RWPE2 (cell line): ENCODE measurements at regions not wholly inside any gene's neighbourhood (a gene's known extent, or its start where the extent isn't known, plus 50 kb on each side); places are given as distances from the start of the nearest gene placed in this dataset.

Experiments
- ATAC-seq: fragments of 200-7000 bp; cut with Tn5 transposase; 3 replicates; pipeline ENCODE4 v1.9.1; 2021; ENCODE audit warnings: low read depth
- DNase-seq: peaks from one replicate; pipeline ENCODE4 v3.0.0-alpha.2; 2020; ENCODE audit warnings: low spot score
- H3K27ac ChIP-seq: fragments of 450-650 bp; 2 replicates; pipeline ENCODE4 v1.5.1; 2017; ENCODE audit warnings: mild to moderate bottlenecking; ENCODE audit not compliant: poor library complexity, severe bottlenecking
- H3K27me3 ChIP-seq: fragments of 250-450 bp; sonication (Bioruptor Pico); 2 replicates; pipeline ENCODE4 v1.5.1; 2021; ENCODE audit warnings: mild to moderate bottlenecking, moderate library complexity; ENCODE audit not compliant: insufficient read depth, poor library complexity, severe bottlenecking
- H3K36me3 ChIP-seq: fragments of 250-450 bp; sonication (Bioruptor Pico); 2 replicates; pipeline ENCODE4 v1.5.1; 2020; ENCODE audit warnings: low read depth, mild to moderate bottlenecking, moderate library complexity
- H3K4me1 ChIP-seq: fragments of 250-450 bp; sonication (Bioruptor Pico); 2 replicates; pipeline ENCODE4 v1.5.1; 2021; ENCODE audit warnings: mild to moderate bottlenecking, moderate library complexity; ENCODE audit not compliant: insufficient read depth, poor library complexity, severe bottlenecking
- H3K4me3 ChIP-seq: fragments of 250-450 bp; sonication (Bioruptor Pico); 2 replicates; pipeline ENCODE4 v1.5.1; 2021; ENCODE audit warnings: mild to moderate bottlenecking, moderate library complexity; ENCODE audit not compliant: severe bottlenecking
- H3K9me3 ChIP-seq: fragments of 250-450 bp; sonication (Bioruptor Pico); 2 replicates; pipeline ENCODE4 v1.5.1; 2021; ENCODE audit warnings: mild to moderate bottlenecking, moderate library complexity; ENCODE audit not compliant: severe bottlenecking
- TF ChIP-seq, protein P1 (sequence below): fragments of 450-650 bp; IDR thresholded peaks from one replicate; pipeline ENCODE4 v1.5.1; 2017; ENCODE audit warnings: mild to moderate bottlenecking, moderate library complexity; ENCODE audit not compliant: poor library complexity, severe bottlenecking

DNA sequence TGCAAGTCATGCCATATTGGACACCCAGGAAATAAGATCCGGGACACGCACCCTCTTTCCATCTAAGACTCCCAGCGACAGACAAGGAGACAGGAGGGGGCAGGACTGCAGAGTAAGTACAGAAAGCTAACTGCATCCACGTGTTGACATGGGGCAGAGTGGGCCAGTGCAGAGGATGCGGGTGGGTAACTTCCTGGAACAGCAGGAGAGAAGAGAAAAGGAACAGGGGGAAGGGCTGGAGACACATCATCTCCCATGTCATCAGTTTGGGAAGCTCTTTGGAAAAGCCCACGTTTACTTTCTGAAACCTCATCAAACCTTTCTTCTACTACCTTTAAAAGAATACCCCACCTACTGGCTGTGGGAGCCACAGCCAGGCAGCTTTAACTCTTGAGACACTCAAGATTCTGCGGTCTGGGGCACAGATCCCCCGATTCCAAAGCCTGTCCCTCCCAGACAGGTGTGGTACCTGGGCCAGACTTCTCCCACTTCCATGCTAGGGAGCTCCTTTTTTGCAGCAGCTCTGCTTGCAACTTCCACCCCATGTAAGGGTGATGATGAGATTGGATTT lies 273.5 kb upstream of the RPL38 start:
- DNase-seq (no peak), ATAC-seq (no peak)
- TF ChIP-seq, protein P1, sequence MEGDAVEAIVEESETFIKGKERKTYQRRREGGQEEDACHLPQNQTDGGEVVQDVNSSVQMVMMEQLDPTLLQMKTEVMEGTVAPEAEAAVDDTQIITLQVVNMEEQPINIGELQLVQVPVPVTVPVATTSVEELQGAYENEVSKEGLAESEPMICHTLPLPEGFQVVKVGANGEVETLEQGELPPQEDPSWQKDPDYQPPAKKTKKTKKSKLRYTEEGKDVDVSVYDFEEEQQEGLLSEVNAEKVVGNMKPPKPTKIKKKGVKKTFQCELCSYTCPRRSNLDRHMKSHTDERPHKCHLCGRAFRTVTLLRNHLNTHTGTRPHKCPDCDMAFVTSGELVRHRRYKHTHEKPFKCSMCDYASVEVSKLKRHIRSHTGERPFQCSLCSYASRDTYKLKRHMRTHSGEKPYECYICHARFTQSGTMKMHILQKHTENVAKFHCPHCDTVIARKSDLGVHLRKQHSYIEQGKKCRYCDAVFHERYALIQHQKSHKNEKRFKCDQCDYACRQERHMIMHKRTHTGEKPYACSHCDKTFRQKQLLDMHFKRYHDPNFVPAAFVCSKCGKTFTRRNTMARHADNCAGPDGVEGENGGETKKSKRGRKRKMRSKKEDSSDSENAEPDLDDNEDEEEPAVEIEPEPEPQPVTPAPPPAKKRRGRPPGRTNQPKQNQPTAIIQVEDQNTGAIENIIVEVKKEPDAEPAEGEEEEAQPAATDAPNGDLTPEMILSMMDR = no peak
- Histone ChIP-seq H3K4me1 (no peaks in the 10 kb centered on the region), H3K27me3 (peaks cover 12% of the 10 kb centered on the region), H3K27ac (no peak overlapping the region), H3K9me3 (peaks cover 5% of the 10 kb centered on the region), H3K4me3 (no peak overlapping the region), H3K36me3 (no peaks in the 10 kb centered on the region)

DNA sequence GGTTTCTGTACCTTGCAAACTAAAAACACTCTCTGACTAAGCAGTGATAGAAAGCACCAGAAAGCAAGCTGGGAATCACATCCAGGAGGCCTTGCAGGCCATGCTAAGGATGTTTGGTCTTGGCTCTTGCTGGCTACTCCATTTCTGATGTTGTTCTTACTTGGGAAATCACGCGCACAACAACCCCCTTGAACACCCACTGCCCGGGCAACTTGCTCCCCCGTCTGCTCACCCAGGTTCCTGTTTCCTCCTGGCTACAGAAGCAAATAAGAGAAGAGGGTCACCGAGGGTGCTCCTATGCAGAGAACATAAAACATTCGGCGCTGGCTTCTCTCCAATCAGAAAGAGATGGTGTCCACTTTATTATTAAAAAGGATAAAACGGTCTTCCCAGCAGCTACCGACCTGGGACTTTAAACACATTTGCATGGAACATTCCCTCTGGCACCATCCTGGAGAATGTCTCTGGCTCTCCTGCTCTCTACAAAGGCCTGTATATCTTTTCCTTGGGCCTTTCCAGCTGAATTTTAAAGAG lies 271.2 kb upstream of the RPL38 start:
- peaks cover 10% of the 10 kb centered on the region for H3K27me3 ChIP-seq
- no peak overlapping the region for H3K4me3 ChIP-seq
- no peaks in the 10 kb centered on the region for H3K4me1 ChIP-seq
- H3K27ac ChIP-seq = no peak overlapping the region
- no peak for DNase-seq
- TF ChIP-seq, protein P1 = no peak
- no peaks in the 10 kb centered on the region for H3K36me3 ChIP-seq
- no peak for ATAC-seq
- H3K9me3 ChIP-seq = peaks cover 5% of the 10 kb centered on the region

DNA sequence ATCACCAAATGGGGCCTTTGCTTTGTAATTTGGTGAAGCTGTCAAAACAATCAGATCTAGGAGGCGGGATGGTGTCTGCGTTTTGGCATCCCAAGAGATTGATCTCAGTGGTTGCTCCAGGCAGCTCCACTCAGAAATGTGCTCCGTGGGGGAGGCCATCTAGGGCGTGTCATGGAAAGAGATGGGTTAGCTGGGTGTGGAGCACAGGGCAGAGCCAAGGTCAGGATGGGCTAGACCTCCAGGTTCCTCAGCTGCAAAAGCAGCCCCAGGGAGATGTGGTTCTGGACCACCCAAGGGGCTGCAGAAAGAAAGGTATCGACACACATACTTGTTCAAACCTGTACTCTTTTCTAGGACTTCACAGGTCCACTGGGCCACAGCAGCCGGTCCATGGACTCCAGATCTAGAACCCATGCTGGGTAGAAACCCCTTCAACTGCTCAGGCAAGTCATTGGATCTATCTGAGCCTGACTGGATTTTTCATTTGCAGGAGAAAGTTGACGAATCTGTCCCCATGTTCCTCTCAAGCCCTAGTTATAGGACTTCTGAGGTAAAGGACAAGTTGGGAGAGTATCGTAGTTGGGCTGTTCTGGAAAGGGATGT lies 270.2 kb upstream of the RPL38 start:
- H3K27ac ChIP-seq = no peak overlapping the region
- H3K36me3 ChIP-seq = no peaks in the 10 kb centered on the region
- H3K27me3 ChIP-seq = peaks cover 13% of the 10 kb centered on the region
- H3K4me1 ChIP-seq = no peaks in the 10 kb centered on the region
- ATAC-seq = no peak
- H3K4me3 ChIP-seq = no peak overlapping the region
- DNase-seq = no peak
- TF ChIP-seq, protein P1 = no peak
- no peaks in the 10 kb centered on the region for H3K9me3 ChIP-seq

DNA sequence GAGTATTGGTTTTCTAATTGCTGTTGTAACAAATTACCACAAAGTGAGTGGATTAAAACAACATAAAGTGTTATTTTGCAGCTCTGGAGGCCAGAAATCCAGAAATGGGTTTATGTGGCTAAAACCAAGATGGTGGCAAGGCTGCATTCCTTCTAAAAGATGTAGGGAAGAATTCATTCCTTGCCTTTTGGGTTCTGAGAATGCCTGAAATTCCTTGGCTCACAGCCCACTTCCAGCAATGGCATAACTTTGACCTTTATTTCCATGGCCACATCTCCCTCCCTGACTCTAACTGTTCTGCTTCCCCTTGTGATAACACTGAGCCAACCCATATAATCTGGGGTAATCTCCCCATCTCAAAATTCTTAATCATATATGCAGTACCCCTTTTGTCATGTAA lies 269.6 kb upstream of the RPL38 start:
- Histone ChIP-seq H3K4me3 (no peak overlapping the region), H3K27ac (no peak overlapping the region), H3K36me3 (no peaks in the 10 kb centered on the region), H3K27me3 (peaks cover 17% of the 10 kb centered on the region), H3K9me3 (no peaks in the 10 kb centered on the region), H3K4me1 (no peaks in the 10 kb centered on the region)
- DNase-seq (no peak), ATAC-seq (no peak)
- TF ChIP-seq, protein P1 = no peak

DNA sequence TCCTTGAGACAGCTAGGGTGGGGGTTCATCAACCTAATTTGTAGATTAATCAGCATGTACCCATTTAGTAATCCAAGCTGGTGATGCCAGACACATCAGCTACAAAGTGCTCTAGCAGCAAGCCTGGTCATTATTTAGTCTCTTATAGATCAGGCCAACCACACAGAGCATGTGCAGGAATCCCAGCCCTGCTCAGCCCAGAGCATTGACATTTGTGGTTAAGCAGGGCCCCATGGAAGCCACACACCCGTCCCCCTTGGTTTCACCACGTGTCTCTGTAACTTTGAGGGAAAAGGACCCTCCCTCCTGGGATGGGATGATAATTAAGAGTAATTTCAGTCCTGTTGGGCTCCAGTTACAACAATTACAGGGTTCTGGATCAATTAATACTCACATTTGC lies 268.8 kb upstream of the RPL38 start:
- H3K36me3 ChIP-seq = no peaks in the 10 kb centered on the region
- ATAC-seq (no peak), DNase-seq (no peak)
- H3K4me3 ChIP-seq = no peak overlapping the region
- H3K27me3 ChIP-seq = peaks cover 22% of the 10 kb centered on the region
- H3K9me3 ChIP-seq = no peaks in the 10 kb centered on the region
- TF ChIP-seq, protein P1 = no peak
- no peak overlapping the region for H3K27ac ChIP-seq
- no peaks in the 10 kb centered on the region for H3K4me1 ChIP-seq
